WTC11 (cell line): ENCODE measurements at regions not wholly inside any gene's neighbourhood (a gene's known extent, or its start where the extent isn't known, plus 50 kb on each side); places are given as distances from the start of the nearest gene placed in this dataset.
"Not testable (repeated sequence)": the region's sequence is repeated elsewhere in the genome, so short reads cannot be mapped to it uniquely, and the experiment has no call there.

ENCODE experiments used
- ATAC-seq: fragments of 200-7000 bp; cut with Tn5 transposase; 2 replicates; pipeline ENCODE4 v1.10.0; 2021; ENCODE audit warnings: mild to moderate bottlenecking, moderate library complexity
- CTCF ChIA-PET: fragments of 300-600 bp; sonication (Branson Sonifier 250); formaldehyde crosslinking; loops from one replicate; lab custom pipeline; 2021; ENCODE audit warnings: antibody characterized with exemption; lab: Charles Lee
- POLR2A ChIA-PET: fragments of 350-600 bp; sonication (Branson Sonifier 250); formaldehyde crosslinking; loops from one replicate; lab custom pipeline; 2021; ENCODE audit warnings: antibody characterized with exemption; lab: Charles Lee
- DNase-seq: peaks from one replicate; pipeline ENCODE4 v3.0.0; 2021; ENCODE audit warnings: low spot score
- H3K27ac Mint-ChIP-seq: 2 replicates; pipeline ENCODE4 v1.8.0; 2021; ENCODE audit warnings: mixed read lengths
- H3K27me3 Mint-ChIP-seq: 2 replicates; pipeline ENCODE4 v1.8.0; 2021; ENCODE audit warnings: low read depth, mild to moderate bottlenecking, moderate library complexity, mixed read lengths
- H3K36me3 Mint-ChIP-seq: 2 replicates; pipeline ENCODE4 v1.8.0; 2021; ENCODE audit warnings: mixed read lengths
- H3K4me1 Mint-ChIP-seq: 2 replicates; pipeline ENCODE4 v1.8.0; 2022; ENCODE audit warnings: mixed read lengths
- H3K4me3 Mint-ChIP-seq: 2 replicates; pipeline ENCODE4 v1.8.0; 2021; ENCODE audit warnings: mild to moderate bottlenecking, moderate library complexity, mixed read lengths
- H3K9me3 Mint-ChIP-seq: 2 replicates; pipeline ENCODE4 v1.8.0; 2021; ENCODE audit warnings: mixed read lengths
- ATF2 ChIP-seq: sonication (generic); formaldehyde crosslinking; IDR thresholded peaks from 2 replicates; pipeline ENCODE4 v1.8.1; 2022; ENCODE audit warnings: low read depth, missing genetic modification reagents, borderline replicate concordance
- ATF3 ChIP-seq: sonication (generic); formaldehyde crosslinking; conservative IDR thresholded peaks from 2 replicates; pipeline ENCODE4 v1.8.1; 2022; ENCODE audit warnings: mild to moderate bottlenecking, missing genetic modification reagents
- E2F1 ChIP-seq: sonication (generic); formaldehyde crosslinking; IDR thresholded peaks from 2 replicates; pipeline ENCODE4 v1.8.0; 2022; ENCODE audit warnings: mild to moderate bottlenecking, missing genetic modification reagents
- E2F5 ChIP-seq: sonication (generic); formaldehyde crosslinking; IDR thresholded peaks from 2 replicates; pipeline ENCODE4 v1.8.1; 2022; ENCODE audit warnings: mild to moderate bottlenecking, moderate library complexity, missing genetic modification reagents
- ETV6 ChIP-seq: sonication (generic); formaldehyde crosslinking; IDR thresholded peaks from 2 replicates; pipeline ENCODE4 v1.8.1; 2022; ENCODE audit warnings: mild to moderate bottlenecking, missing genetic modification reagents
- FOXP1 ChIP-seq: sonication (generic); formaldehyde crosslinking; IDR thresholded peaks from 2 replicates; pipeline ENCODE4 v1.8.0; 2022; ENCODE audit warnings: missing genetic modification reagents, mild to moderate bottlenecking, moderate library complexity, borderline replicate concordance
- HMGXB4 ChIP-seq: sonication (generic); formaldehyde crosslinking; IDR thresholded peaks from 2 replicates; pipeline ENCODE4 v1.8.1; 2023; ENCODE audit warnings: mild to moderate bottlenecking, moderate library complexity, missing genetic modification reagents
- JAZF1 ChIP-seq: fragments of 250-450 bp; sonication (Bioruptor Pico); IDR thresholded peaks from 2 replicates; pipeline ENCODE4 v1.9.0; 2021; ENCODE audit warnings: moderate library complexity, mild to moderate bottlenecking, inconsistent platforms
- JUN ChIP-seq: sonication (generic); formaldehyde crosslinking; IDR thresholded peaks from 2 replicates; pipeline ENCODE4 v1.8.0; 2023; ENCODE audit warnings: mild to moderate bottlenecking, missing genetic modification reagents
- MAX ChIP-seq: sonication (generic); formaldehyde crosslinking; IDR thresholded peaks from 2 replicates; pipeline ENCODE4 v1.8.0; 2022; ENCODE audit warnings: mild to moderate bottlenecking, missing genetic modification reagents
- NFE2L1 ChIP-seq: sonication (generic); formaldehyde crosslinking; IDR thresholded peaks from 2 replicates; pipeline ENCODE4 v1.8.1; 2023; ENCODE audit warnings: missing genetic modification reagents
- NR1H2 ChIP-seq: sonication (generic); formaldehyde crosslinking; IDR thresholded peaks from 2 replicates; pipeline ENCODE4 v1.9.0; 2021; ENCODE audit warnings: mild to moderate bottlenecking, moderate library complexity, missing genetic modification reagents
- TCF7 ChIP-seq: sonication (generic); formaldehyde crosslinking; IDR thresholded peaks from 2 replicates; pipeline ENCODE4 v1.8.0; 2022; ENCODE audit warnings: mild to moderate bottlenecking, low read depth, missing genetic modification reagents, moderate library complexity
- USF2 ChIP-seq: sonication (generic); formaldehyde crosslinking; IDR thresholded peaks from 2 replicates; pipeline ENCODE4 v1.8.1; 2023; ENCODE audit warnings: mild to moderate bottlenecking, missing genetic modification reagents, moderate library complexity
- ZNF281 ChIP-seq: sonication (generic); formaldehyde crosslinking; IDR thresholded peaks from 2 replicates; pipeline ENCODE4 v1.8.0; 2023; ENCODE audit warnings: mild to moderate bottlenecking, missing genetic modification reagents

- TF ChIP-seq E2F1 (CRISPR knock-in tag), result no peak
- TF ChIP-seq HMGXB4, result no peak
Measured at GRCh38 chr4:188400451-188400850, 261.2 kb downstream of the TRIML1 start (continued).

GRCh38 chr4:188403272-188403671, 264.0 kb downstream of the TRIML1 start:
- Mint-ChIP-seq H3K4me1 (peaks cover 61% of the 10 kb centered on the region), H3K4me3 (no peak overlapping the region), H3K27me3 (no peaks in the 10 kb centered on the region), H3K36me3 (peaks cover 7% of the 10 kb centered on the region), H3K9me3 (peaks cover 7% of the 10 kb centered on the region), H3K27ac (no peak overlapping the region; the same call in 1 of the 2 replicates)
- TF ChIP-seq E2F5 (CRISPR knock-in tag), result no peak
- TF ChIP-seq USF2 (CRISPR knock-in tag), result peak; percentile 63
- TF ChIP-seq FOXP1 (CRISPR knock-in tag), result peak; percentile 47; the same call in 1 of the 2 replicates
- ChIA-PET POLR2A (no interaction called here), CTCF (interaction anchor here (0.8 to 1.4 kb wide), 2 partner anchors 49 to 55 kb away, joined by 4 to 10 read pairs; no protein-coding TSS in a partner anchor)
- ATAC-seq (peak; percentile 68), DNase-seq (peak; percentile 41)

- H3K27ac Mint-ChIP-seq, POLR2A ChIA-PET, DNase-seq, H3K36me3 Mint-ChIP-seq, H3K9me3 Mint-ChIP-seq, H3K4me3 Mint-ChIP-seq, ATAC-seq, H3K27me3 Mint-ChIP-seq, CTCF ChIA-PET: not testable (repeated sequence)
- H3K4me1 Mint-ChIP-seq, result peaks cover 45% of the 10 kb centered on the region
Measured at GRCh38 chr4:188405071-188405835, 266.0 kb downstream of the TRIML1 start.

GRCh38 chr4:188408244-188409030, 269.2 kb downstream of the TRIML1 start:
- ATAC-seq, result no peak
- CTCF ChIA-PET, result no interaction called here

More at GRCh38 chr4:188408244-188409030, 269.2 kb downstream of the TRIML1 start:
- no peak overlapping the region for H3K4me3 Mint-ChIP-seq
- H3K9me3 Mint-ChIP-seq, result peaks cover 7% of the 10 kb centered on the region
- H3K27me3 Mint-ChIP-seq, result no peaks in the 10 kb centered on the region
- H3K4me1 Mint-ChIP-seq, result peaks cover 21% of the 10 kb centered on the region
- DNase-seq, result no peak
- peaks cover 7% of the 10 kb centered on the region for H3K36me3 Mint-ChIP-seq
- TF ChIP-seq ATF3 (CRISPR knock-in tag) (no peak), ATF2 (CRISPR knock-in tag) (no peak), NR1H2 (CRISPR knock-in tag) (no peak), TCF7 (no peak), NFE2L1 (CRISPR knock-in tag) (no peak), JAZF1 (CRISPR knock-in tag) (no peak), ETV6 (CRISPR knock-in tag) (no peak), JUN (CRISPR knock-in tag) (no peak), MAX (CRISPR knock-in tag) (no peak), ZNF281 (no peak)
- H3K27ac Mint-ChIP-seq, result 0 out of 2 replicates have a peak overlapping the region, but pooled peaks have one; percentile 19
- POLR2A ChIA-PET, result no interaction called here
